Heart left ventricle (tissue), 13 donors: ENCODE measurements at regions not wholly inside any gene's neighbourhood (a gene's known extent, or its start where the extent isn't known, plus 50 kb on each side); places are given as distances from the start of the nearest gene placed in this dataset.

ENCODE experiments used
- POLR2A ChIP-seq, 2 donors: fragments of 450-650 bp; IDR thresholded peaks; one replicate each; pipeline ENCODE4 v1.6.1; 2017; ENCODE audit warnings: antibody characterized with exemption in 2 of 2, mild to moderate bottlenecking in 2 of 2, moderate library complexity in 2 of 2
- TF ChIP-seq, protein P1 (sequence below), 12 donors: fragments of 200-600 bp; sonication (generic) in 4 of 12; IDR thresholded peaks; one replicate each; pipeline versions ENCODE4 v1.5.0 to v1.8.0; 2018 to 2022; ENCODE audit warnings: antibody characterized with exemption in 12 of 12, mild to moderate bottlenecking in 5 of 12
- donor health status: ischemic (EF 13 %, LVEDD 7.1; RV severe dilation, severe dysfunction).
- donor health status: DM: no; HTN: yes; CAD: no.
- donor health status: DM: no; HTN: no; CAD: no.
- donor health status: ischemic (EF 25% LVEDD 6.9; RV normal size, moderate dysfunction).
- donor health status: ischemic (EF 25% LVEDD 5.7; RV mildly dilated, moderate dysfunction).
- donor health status: ischemic (EF 35%, LVEDD 5.7; RV mildly dilated, moderate dysfunction).
- donor health status: nonischemic (EF 11% LVEDD 7.7; RV severe dilation, severe dysfunction).
- donor health status: DM: yes; HTN: yes; CAD: no.
- donor health status: PGD.
- donor health status: ischemic (EF 29% LVEDD 5.4; RV normal size, mild dysfunction).
- donor health status: nonischemic (EF 23%, LVEDD 6.1; RV moderate dilation, normal function).

DNA sequence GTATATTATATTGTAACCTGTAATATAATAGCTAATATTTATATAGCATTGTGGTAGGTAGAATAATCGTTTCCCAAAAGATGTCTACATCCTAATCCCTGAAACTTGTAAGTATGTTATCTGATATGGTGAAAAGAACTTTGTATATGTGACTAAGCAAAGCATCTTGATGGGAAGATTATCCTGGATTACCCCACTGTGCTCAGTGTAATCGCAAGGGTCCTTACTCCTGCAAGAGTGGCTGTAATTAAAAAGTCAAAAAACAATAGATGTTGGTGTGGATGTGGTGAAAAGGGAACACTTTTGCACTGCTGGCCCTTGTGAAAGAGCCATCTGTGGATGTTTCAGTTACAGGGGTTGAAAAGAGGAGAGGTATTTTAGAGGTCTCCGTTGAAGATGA, 95.2 kb downstream of the EDN1 start:
- TF ChIP-seq, protein P1, sequence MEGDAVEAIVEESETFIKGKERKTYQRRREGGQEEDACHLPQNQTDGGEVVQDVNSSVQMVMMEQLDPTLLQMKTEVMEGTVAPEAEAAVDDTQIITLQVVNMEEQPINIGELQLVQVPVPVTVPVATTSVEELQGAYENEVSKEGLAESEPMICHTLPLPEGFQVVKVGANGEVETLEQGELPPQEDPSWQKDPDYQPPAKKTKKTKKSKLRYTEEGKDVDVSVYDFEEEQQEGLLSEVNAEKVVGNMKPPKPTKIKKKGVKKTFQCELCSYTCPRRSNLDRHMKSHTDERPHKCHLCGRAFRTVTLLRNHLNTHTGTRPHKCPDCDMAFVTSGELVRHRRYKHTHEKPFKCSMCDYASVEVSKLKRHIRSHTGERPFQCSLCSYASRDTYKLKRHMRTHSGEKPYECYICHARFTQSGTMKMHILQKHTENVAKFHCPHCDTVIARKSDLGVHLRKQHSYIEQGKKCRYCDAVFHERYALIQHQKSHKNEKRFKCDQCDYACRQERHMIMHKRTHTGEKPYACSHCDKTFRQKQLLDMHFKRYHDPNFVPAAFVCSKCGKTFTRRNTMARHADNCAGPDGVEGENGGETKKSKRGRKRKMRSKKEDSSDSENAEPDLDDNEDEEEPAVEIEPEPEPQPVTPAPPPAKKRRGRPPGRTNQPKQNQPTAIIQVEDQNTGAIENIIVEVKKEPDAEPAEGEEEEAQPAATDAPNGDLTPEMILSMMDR (IDR thresholded peaks at IDR 0.05), result no peak
- no peak for TF ChIP-seq POLR2A (IDR thresholded peaks at IDR 0.05)
